NCI-H2029 (cell line): ENCODE measurements at regions not wholly inside any gene's neighbourhood (a gene's known extent, or its start where the extent isn't known, plus 50 kb on each side); places are given as distances from the start of the nearest gene placed in this dataset.
"Not testable (repeated sequence)": the region's sequence is repeated elsewhere in the genome, so short reads cannot be mapped to it uniquely, and the experiment has no call there.

ENCODE experiments used
- DNase-seq: peaks from one replicate; lab custom pipeline; 2025; lab: John Stamatoyannopoulos, UW

- no peak for DNase-seq
These were observed 56.3 kb downstream of the FOXI3 start for GRCh38 chr2:88396209-88396608.

- DNase-seq: no peak
These were observed 74.9 kb downstream of the FOXI3 start for GRCh38 chr2:88377641-88377991.

- no peak for DNase-seq
These were observed 80.5 kb downstream of the FOXI3 start for GRCh38 chr2:88372042-88372441.

- DNase-seq: not testable (repeated sequence)
These were observed 87.1 kb downstream of the FOXI3 start for GRCh38 chr2:88365408-88365807.

- DNase-seq: no peak
These were observed 97.0 kb downstream of the FOXI3 start for GRCh38 chr2:88355486-88355885.

GRCh38 chr2:88351249-88351601 is 101.3 kb downstream of the FOXI3 start:
- DNase-seq: no peak

GRCh38 chr2:88350331-88351248 is 101.9 kb downstream of the FOXI3 start:
- DNase-seq: peak; percentile 34

GRCh38 chr2:88345842-88346241 is 106.7 kb downstream of the FOXI3 start:
- DNase-seq: no peak

- DNase-seq: no peak
These were observed 109.7 kb downstream of the FOXI3 start for GRCh38 chr2:88342749-88343148.

- DNase-seq: no peak
These were observed 118.1 kb downstream of the FOXI3 start for GRCh38 chr2:88334418-88334817.

- DNase-seq: no peak
These were observed 121.3 kb downstream of the FOXI3 start for GRCh38 chr2:88331239-88331638.

GRCh38 chr2:88329815-88330603 is 122.5 kb downstream of the FOXI3 start:
- DNase-seq: peak; percentile 87

GRCh38 chr2:88321449-88322248 is 130.8 kb downstream of the FOXI3 start:
- no peak for DNase-seq

GRCh38 chr2:88320076-88320773 is 132.3 kb downstream of the FOXI3 start:
- no peak for DNase-seq

GRCh38 chr2:88318956-88319330 is 133.6 kb downstream of the FOXI3 start:
- DNase-seq: no peak

GRCh38 chr2:88318071-88318955 is 134.2 kb downstream of the FOXI3 start:
- peak; percentile 11 for DNase-seq

- DNase-seq: no peak
These were observed 140.6 kb downstream of the THNSL2 start for GRCh38 chr2:88310787-88311186.

GRCh38 chr2:88307817-88308216 is 137.7 kb downstream of the THNSL2 start:
- peak; percentile 1 for DNase-seq

- no peak for DNase-seq
These were observed 133.7 kb downstream of the THNSL2 start for GRCh38 chr2:88303865-88304264.

- DNase-seq: no peak
These were observed 126.1 kb downstream of the THNSL2 start for GRCh38 chr2:88296247-88296646.
